Loucy (cell line): ENCODE measurements at regions not wholly inside any gene's neighbourhood (a gene's known extent, or its start where the extent isn't known, plus 50 kb on each side); places are given as distances from the start of the nearest gene placed in this dataset.

ENCODE experiments used
- EZH2phosphoT487 ChIP-seq: fragments of 200-600 bp; IDR thresholded peaks from 2 replicates; pipeline ENCODE4 v1.6.1; 2018; ENCODE audit warnings: antibody characterized with exemption, mild to moderate bottlenecking, moderate library complexity, borderline replicate concordance
- TF ChIP-seq, protein P1 (sequence below): fragments of 200-600 bp; sonication (generic); conservative IDR thresholded peaks from 2 replicates; pipeline ENCODE4 v1.5.1; 2014; ENCODE audit warnings: mild to moderate bottlenecking, antibody characterized with exemption, low read length

GRCh38 chr14:87199381-87199780 is 793.6 kb downstream of the GALC start:
- TF ChIP-seq, protein P1, sequence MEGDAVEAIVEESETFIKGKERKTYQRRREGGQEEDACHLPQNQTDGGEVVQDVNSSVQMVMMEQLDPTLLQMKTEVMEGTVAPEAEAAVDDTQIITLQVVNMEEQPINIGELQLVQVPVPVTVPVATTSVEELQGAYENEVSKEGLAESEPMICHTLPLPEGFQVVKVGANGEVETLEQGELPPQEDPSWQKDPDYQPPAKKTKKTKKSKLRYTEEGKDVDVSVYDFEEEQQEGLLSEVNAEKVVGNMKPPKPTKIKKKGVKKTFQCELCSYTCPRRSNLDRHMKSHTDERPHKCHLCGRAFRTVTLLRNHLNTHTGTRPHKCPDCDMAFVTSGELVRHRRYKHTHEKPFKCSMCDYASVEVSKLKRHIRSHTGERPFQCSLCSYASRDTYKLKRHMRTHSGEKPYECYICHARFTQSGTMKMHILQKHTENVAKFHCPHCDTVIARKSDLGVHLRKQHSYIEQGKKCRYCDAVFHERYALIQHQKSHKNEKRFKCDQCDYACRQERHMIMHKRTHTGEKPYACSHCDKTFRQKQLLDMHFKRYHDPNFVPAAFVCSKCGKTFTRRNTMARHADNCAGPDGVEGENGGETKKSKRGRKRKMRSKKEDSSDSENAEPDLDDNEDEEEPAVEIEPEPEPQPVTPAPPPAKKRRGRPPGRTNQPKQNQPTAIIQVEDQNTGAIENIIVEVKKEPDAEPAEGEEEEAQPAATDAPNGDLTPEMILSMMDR = no peak
- TF ChIP-seq EZH2phosphoT487 = no peak
